Caco-2 (cell line): ENCODE measurements at regions not wholly inside any gene's neighbourhood (a gene's known extent, or its start where the extent isn't known, plus 50 kb on each side); places are given as distances from the start of the nearest gene placed in this dataset.

Source experiments
- BruUV-seq: library from RNA; stranded (reverse); fragments of 400-500 nt; replicated peaks from 2 replicates; lab custom pipeline; 2021; lab: Mats Ljungman, UMichigan
- CTCF ChIA-PET: fragments of 300-600 bp; sonication (Branson Sonifier 250); formaldehyde crosslinking; loops from one replicate; lab custom pipeline; 2022; ENCODE audit warnings: antibody characterized with exemption; lab: Charles Lee
- POLR2A ChIA-PET: fragments of 300-600 bp; sonication (Branson Sonifier 250); formaldehyde crosslinking; loops from one replicate; lab custom pipeline; 2022; ENCODE audit warnings: antibody characterized with exemption; lab: Charles Lee
- DNase-seq, 2 experiments: peaks; one replicate each; pipeline versions ENCODE4 v3.0.0 to v3.0.0-alpha.2; 2020 to 2022
- H3K27me3 ChIP-seq: replicated peaks from 2 replicates; pipeline ENCODE4 v1.6.0; 2011; ENCODE audit warnings: low read length; ENCODE audit not compliant: control insufficient read depth, insufficient read depth
- H3K36me3 ChIP-seq: 2 replicates; pipeline ENCODE4 v1.5.1; 2011; ENCODE audit warnings: low read length; ENCODE audit not compliant: control insufficient read depth, insufficient read depth
- H3K4me1 ChIP-seq: fragments of 250-450 bp; sonication (Bioruptor Pico); 2 replicates; pipeline ENCODE4 v1.5.1; 2020; ENCODE audit warnings: mild to moderate bottlenecking
- H3K4me3 ChIP-seq: 2 replicates; pipeline ENCODE4 v1.5.1; 2011; ENCODE audit warnings: low read depth, mild to moderate bottlenecking, control low read depth, low read length
- H3K9me3 ChIP-seq: fragments of 250-450 bp; sonication (Bioruptor Pico); 2 replicates; pipeline ENCODE4 v1.5.1; 2020; ENCODE audit warnings: mild to moderate bottlenecking, moderate library complexity
- H3K27ac Mint-ChIP-seq: one replicate; pipeline ENCODE4 v1.8.0; 2022; ENCODE audit warnings: mixed read lengths; ENCODE audit not compliant: unreplicated experiment
- H3K27me3 Mint-ChIP-seq: one replicate; pipeline ENCODE4 v1.8.0; 2022; ENCODE audit warnings: mixed read lengths; ENCODE audit not compliant: insufficient read depth, unreplicated experiment
- H3K36me3 Mint-ChIP-seq: one replicate; pipeline ENCODE4 v1.8.0; 2022; ENCODE audit warnings: mild to moderate bottlenecking, mixed read lengths; ENCODE audit not compliant: insufficient read depth, unreplicated experiment
- H3K4me1 Mint-ChIP-seq: one replicate; pipeline ENCODE4 v1.8.0; 2022; ENCODE audit warnings: low read depth, mixed read lengths; ENCODE audit not compliant: unreplicated experiment
- H3K4me3 Mint-ChIP-seq: one replicate; pipeline ENCODE4 v1.8.0; 2022; ENCODE audit warnings: mild to moderate bottlenecking, moderate library complexity, mixed read lengths; ENCODE audit not compliant: unreplicated experiment
- H3K9me3 Mint-ChIP-seq: one replicate; pipeline ENCODE4 v1.8.0; 2022; ENCODE audit warnings: mixed read lengths; ENCODE audit not compliant: unreplicated experiment
- intact Hi-C: fragments of 100-400 bp; cut with micrococcal nuclease; formaldehyde crosslinking; loops from one replicate; pipeline ENCODE4 v1.10.0; 2022; ENCODE audit not compliant: unreplicated experiment
- TF ChIP-seq, protein P1 (sequence below), 2 experiments: fragments of 200-600 bp in 1 of 2; IDR thresholded peaks; 1 replicate in 1 of 2; 2 replicates in 1 of 2; pipeline versions ENCODE4 v1.5.1 to v1.8.0; 2011 to 2022; ENCODE audit warnings: antibody characterized with exemption in 1 of 2, control low read depth in 1 of 2, inconsistent platforms in 1 of 2, low read depth in 1 of 2, low read length in 1 of 2, mild to moderate bottlenecking in 1 of 2, moderate library complexity in 1 of 2; ENCODE audit not compliant: insufficient read depth in 1 of 2, severe bottlenecking in 1 of 2, unreplicated experiment in 1 of 2

- Histone ChIP-seq H3K27me3 (no peaks in the 10 kb centered on the region), H3K4me1 (no peaks in the 10 kb centered on the region), H3K9me3 (no peaks in the 10 kb centered on the region), H3K4me3 (no peak overlapping the region), H3K36me3 (no peaks in the 10 kb centered on the region)
- Mint-ChIP-seq H3K36me3 (no peaks in the 10 kb centered on the region), H3K27ac (no peak overlapping the region), H3K4me3 (no peak overlapping the region), H3K4me1 (no peaks in the 10 kb centered on the region), H3K27me3 (no peaks in the 10 kb centered on the region), H3K9me3 (no peaks in the 10 kb centered on the region)
- TF ChIP-seq, protein P1, sequence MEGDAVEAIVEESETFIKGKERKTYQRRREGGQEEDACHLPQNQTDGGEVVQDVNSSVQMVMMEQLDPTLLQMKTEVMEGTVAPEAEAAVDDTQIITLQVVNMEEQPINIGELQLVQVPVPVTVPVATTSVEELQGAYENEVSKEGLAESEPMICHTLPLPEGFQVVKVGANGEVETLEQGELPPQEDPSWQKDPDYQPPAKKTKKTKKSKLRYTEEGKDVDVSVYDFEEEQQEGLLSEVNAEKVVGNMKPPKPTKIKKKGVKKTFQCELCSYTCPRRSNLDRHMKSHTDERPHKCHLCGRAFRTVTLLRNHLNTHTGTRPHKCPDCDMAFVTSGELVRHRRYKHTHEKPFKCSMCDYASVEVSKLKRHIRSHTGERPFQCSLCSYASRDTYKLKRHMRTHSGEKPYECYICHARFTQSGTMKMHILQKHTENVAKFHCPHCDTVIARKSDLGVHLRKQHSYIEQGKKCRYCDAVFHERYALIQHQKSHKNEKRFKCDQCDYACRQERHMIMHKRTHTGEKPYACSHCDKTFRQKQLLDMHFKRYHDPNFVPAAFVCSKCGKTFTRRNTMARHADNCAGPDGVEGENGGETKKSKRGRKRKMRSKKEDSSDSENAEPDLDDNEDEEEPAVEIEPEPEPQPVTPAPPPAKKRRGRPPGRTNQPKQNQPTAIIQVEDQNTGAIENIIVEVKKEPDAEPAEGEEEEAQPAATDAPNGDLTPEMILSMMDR (IDR thresholded peaks at IDR 0.05; ENCODE audit: insufficient read depth in 1 of 2, low read depth in 1 of 2, low read length in 1 of 2, severe bottlenecking in 1 of 2, unreplicated experiment in 1 of 2) = no peak
- intact Hi-C loops = no loop called here
- no peak for DNase-seq
- CTCF ChIA-PET = no interaction called here
- POLR2A ChIA-PET = no interaction called here
- no TSS peak for BruUV-seq
These were observed 384.4 kb downstream of the RSL24D1 start for GRCh38 chr15:54812383-54812782.

GRCh38 chr15:54810496-54810895, 386.2 kb downstream of the RSL24D1 start:
- H3K4me3 Mint-ChIP-seq = no peak overlapping the region
- no peak for DNase-seq
- H3K36me3 Mint-ChIP-seq = no peaks in the 10 kb centered on the region
- no peaks in the 10 kb centered on the region for H3K9me3 ChIP-seq
- no peaks in the 10 kb centered on the region for H3K9me3 Mint-ChIP-seq
- H3K36me3 ChIP-seq = no peaks in the 10 kb centered on the region
- H3K4me1 ChIP-seq = no peaks in the 10 kb centered on the region
- H3K27ac Mint-ChIP-seq = no peak overlapping the region
- no peaks in the 10 kb centered on the region for H3K4me1 Mint-ChIP-seq
- H3K27me3 ChIP-seq = no peaks in the 10 kb centered on the region
- intact Hi-C loops = no loop called here
- no peaks in the 10 kb centered on the region for H3K27me3 Mint-ChIP-seq
- TF ChIP-seq, protein P1 (IDR thresholded peaks at IDR 0.05; ENCODE audit: insufficient read depth in 1 of 2, low read depth in 1 of 2, low read length in 1 of 2, severe bottlenecking in 1 of 2, unreplicated experiment in 1 of 2) = no peak
- ChIA-PET POLR2A (no interaction called here), CTCF (no interaction called here)
- no peak overlapping the region for H3K4me3 ChIP-seq
- BruUV-seq = no TSS peak

- no peaks in the 10 kb centered on the region for H3K27me3 ChIP-seq
- no peaks in the 10 kb centered on the region for H3K36me3 ChIP-seq
- H3K9me3 ChIP-seq = no peaks in the 10 kb centered on the region
- no peaks in the 10 kb centered on the region for H3K4me1 Mint-ChIP-seq
- intact Hi-C loops = no loop called here
- TF ChIP-seq, protein P1 (IDR thresholded peaks at IDR 0.05; ENCODE audit: insufficient read depth in 1 of 2, low read depth in 1 of 2, low read length in 1 of 2, severe bottlenecking in 1 of 2, unreplicated experiment in 1 of 2) = no peak
- H3K4me3 ChIP-seq = no peak overlapping the region
- H3K9me3 Mint-ChIP-seq = no peaks in the 10 kb centered on the region
- DNase-seq = no peak
- no peaks in the 10 kb centered on the region for H3K4me1 ChIP-seq
- BruUV-seq = no TSS peak
- H3K27ac Mint-ChIP-seq = no peak overlapping the region
- POLR2A ChIA-PET = no interaction called here
- no peaks in the 10 kb centered on the region for H3K27me3 Mint-ChIP-seq
- no peaks in the 10 kb centered on the region for H3K36me3 Mint-ChIP-seq
- H3K4me3 Mint-ChIP-seq = no peak overlapping the region
- CTCF ChIA-PET = no interaction called here
These were observed 386.7 kb downstream of the RSL24D1 start for GRCh38 chr15:54810031-54810430.
